HG03139 (cell line): ENCODE measurements at regions not wholly inside any gene's neighbourhood (a gene's known extent, or its start where the extent isn't known, plus 50 kb on each side); places are given as distances from the start of the nearest gene placed in this dataset.

Source experiments
- ATAC-seq: cut with Tn5 transposase; IDR thresholded peaks from one replicate; pipeline ENCODE4 v1.9.1; 2021; ENCODE audit not compliant: unreplicated experiment

DNA sequence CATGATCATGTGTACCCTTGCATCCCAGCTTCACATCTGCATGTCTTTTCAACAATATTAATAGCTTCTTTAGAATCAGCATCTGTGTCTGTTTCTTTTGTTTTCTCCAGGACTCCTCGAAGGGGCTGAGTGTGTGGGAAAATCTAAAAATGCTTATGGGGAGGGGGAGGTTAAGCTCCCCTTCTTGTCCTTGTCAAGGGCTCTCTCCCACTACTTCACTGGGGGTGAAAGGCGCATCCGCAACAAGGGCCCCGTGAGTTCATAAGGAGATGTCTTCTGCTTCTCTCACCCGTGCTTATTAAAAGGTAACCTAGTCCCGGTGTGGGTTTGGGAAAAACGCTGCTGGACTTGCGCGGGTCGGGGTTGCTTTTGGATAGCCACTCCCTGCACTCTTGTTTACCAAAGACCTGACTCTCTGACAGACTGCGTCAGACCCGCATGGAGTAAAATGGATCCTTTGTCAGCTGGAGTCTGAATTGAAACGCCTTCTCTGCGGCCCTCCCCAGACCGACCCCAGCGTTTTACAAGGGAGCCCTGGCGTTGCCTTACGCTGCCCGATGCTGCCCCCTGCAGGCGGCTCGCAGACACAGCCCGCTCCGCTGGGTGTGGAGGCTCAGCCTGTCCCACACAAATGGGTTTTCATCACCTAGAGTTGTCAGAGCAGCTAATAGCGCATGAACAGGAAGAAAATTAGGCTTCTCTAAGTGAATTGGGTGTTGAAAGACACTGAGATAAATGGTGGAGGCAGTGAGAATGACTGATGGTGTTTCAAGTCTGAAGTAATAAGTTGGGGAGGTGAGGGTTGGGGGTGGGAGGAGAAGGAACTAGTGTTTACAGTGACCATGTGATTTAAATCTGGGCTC lies 53.8 kb downstream of the IER5 start:
- ATAC-seq: peak; percentile 84

GRCh38 chr1:181143102-181143859 lies 54.8 kb downstream of the IER5 start:
- no peak for ATAC-seq

GRCh38 chr1:181144238-181144637 lies 55.7 kb downstream of the IER5 start:
- ATAC-seq: no peak

DNA sequence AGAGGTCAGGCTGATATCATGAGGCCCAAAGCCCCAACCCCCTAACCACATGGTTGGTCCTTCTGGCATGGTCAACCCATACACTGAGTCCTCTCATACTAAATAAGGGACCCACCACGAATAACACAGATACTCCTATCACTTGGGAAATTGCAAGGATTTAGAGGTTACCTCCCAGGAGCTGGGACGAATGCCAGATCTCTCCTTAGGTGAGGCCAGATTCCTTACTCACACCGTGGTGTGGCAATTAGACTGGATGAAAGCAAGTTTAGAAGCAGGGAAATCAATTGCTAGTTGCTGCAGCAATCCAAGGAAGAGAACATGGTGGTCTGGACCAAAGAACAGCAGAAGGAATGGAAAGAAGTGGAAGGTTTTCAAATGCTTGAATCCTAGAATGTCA lies 60.1 kb downstream of the IER5 start:
- ATAC-seq: no peak

- ATAC-seq: peak; percentile 66
These were observed 61.0 kb downstream of the IER5 start for GRCh38 chr1:181149326-181150125.

- ATAC-seq: no peak
These were observed 61.8 kb downstream of the IER5 start for GRCh38 chr1:181150273-181150672.

DNA sequence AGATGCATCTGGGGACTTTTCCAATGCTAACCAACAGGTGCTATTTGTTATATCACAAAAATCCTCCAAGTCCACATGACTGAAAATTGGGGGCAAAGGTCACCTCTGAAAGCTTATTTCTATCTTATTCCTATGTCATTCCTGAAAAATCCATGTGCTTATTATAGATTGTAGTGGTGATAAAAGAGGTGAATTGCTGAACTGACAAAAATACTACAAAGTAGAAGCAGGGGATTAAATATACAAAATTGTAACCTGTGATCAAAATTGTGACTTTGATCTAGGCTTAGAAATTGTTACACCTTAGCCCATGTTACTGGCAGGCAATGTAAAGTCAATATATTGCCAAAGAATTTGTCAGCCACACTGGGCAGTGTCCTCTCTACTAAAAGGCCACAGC lies 62.3 kb downstream of the IER5 start:
- ATAC-seq: no peak

DNA sequence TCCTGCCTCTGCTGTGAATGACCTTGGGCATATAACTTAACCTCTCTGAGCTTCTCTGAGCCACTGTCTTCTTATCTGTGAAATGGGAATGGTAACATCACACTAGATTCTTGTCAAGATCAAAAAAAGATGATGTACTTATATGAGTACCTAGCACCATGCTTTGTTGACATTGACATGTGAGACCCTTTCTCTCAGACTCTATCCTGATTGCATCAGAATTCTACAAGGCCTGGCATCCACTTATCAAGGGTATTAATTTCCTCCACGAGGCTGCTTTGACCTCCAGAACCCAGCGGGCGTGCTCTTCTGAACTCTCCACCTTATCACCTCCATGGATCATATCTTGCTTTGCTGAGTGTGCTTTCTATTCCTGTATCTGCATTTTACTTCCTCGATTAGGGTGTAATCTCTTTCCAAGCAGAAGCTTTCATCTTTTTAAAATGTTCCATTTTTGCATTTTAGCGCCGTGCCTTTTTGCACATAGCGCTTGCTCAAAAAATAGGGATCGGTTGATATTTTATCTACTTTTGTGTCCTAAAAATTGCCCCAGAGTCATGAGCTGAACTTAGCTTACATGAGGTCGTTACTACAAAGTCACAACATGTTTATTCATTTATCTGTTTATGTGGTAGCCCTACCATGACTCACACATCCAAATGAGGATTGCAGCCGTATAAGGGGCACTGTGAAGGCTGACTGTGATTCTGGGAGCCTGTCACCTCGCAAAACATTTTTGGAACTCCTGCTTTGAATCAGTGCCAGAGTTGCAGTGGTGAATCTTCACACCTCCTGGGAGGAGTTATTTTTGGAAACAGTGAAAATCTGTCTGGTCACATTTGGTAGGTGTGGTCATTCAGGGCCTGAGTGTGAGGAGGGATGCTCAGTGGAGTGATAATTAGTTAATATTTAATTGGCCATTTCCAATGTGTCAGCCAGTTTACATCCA lies 63.2 kb downstream of the IER5 start:
- no peak for ATAC-seq

DNA sequence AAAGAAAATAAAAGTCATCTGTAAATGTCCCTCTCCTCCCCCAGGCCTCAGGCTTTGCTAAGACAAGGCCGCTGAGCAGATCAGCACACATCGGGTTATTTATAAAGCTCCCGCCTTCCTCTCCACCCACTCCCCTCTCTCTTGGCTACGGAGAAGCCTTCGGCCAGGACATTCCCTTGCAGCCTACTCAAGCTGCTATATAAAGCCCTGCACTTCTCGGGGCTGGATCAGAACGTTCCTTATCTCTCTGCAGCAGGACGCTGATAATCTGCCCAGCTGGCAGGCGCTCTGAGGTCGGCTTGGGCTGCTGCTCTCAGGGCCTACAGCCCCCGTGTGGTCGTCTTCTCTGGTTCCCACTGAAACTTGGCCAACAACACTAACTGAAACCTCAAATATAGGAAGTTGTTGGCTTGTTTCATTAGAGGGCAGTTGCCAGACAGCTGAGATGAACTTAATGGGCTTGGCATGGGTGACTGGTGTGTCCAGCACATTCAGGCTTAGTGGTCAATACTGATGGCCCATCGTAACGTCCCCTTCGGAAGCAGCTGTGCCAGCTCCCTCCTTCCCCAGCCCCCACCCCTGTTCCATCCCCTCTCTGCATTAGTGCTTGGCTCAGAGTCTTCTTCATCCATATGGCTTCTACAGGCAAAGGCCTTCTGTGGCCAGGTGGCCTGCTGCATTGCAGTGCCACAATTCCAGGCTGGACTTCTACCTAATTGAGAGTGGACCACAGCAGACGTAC lies 64.6 kb downstream of the IER5 start:
- peak; percentile 60 for ATAC-seq

DNA sequence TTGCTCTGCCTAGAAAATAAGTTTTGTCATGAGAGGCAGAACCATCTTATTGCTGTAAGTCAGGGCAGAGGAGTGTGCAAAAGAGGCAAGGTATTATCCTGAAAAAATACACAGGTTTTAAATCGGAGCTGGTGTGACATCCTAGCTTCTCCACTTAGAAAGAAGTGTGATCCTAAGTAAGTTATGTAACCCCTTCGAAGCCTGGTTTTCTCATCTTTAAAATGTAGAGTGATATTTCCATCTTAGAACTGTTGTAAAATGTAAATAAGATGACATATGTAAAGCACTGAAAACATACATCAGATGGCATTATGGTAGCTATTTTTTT lies 65.1 kb downstream of the IER5 start:
- ATAC-seq: no peak

DNA sequence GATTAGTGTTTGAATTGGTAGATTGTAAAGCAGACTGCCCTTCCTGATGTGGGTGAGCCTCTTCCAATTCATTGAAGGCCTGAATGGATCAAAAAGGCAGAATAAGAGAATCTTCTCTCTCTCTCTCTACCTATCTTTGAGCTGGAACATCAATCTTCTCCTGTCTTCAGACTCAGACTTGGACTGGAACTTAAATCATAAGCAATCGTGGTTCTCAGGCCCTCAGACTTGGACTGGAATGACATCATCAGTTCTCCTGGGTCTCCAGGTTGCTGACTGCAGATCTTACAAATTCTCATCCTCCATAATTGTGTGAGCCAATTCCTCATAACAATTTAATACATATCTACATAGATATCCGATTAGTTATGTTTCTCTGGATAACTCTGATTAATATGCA lies 66.8 kb downstream of the IER5 start:
- ATAC-seq: no peak

GRCh38 chr1:181159451-181160140 lies 71.1 kb downstream of the IER5 start:
- ATAC-seq: no peak

DNA sequence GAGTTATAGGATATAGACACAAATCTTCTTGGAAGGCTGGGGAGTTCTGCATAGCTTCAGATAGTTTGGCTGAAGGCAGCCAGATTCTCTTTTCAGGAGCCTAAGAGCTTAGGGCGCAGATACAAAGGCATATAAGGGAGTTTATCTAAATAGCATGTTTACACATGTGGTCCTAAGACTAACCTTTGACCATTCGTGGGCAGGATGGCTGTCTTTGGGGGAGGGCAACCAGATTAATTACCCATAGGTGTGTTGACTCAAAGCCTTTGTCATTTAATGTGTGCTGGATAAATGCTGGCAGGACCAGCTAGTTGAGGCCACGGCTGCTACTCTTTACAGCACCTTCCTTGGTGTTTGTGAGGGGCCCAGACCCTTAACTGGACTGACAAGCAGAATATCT lies 71.8 kb downstream of the IER5 start:
- ATAC-seq: no peak

DNA sequence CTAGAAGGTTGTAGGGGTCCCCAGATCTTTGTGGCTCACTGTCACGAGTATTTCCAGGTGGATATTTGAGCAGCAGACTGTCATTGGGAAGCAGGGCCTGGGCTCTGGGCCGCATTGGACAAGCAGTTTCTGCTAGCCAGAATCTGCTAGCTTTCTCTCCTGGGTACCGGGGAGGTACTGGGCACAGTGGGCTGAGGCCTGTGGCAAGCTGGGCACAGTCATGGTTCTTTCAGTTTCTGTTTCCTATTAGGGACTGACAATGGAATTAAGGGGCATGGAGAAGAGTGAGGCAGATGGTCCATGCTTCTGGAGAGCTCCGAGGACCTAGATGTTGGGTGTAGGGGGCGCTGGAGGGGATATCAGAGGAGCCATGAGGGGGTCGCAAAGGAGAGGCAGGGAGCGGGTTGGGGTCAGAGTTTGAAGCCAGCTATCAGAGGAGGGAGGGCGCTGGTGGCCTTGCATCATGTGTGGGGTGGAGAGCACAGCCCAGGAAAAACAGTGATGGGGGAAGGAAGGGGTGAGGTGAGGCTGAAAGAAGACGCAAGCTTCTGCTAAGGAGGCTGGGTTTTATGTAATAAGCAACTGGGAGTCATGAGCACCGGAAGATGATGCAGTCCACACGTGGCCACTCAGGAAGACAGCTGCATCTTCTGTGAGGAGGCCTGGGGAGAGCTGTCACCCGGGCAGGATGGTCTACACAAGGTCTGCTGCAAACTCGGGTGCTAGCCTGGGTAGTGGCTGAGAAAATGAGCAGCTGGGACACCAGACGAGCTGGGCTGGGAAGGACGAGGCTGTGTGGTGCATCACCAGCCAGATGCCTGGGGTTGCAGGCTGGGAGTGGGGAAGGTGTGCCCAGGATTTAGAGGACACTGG lies 72.7 kb downstream of the IER5 start:
- no peak for ATAC-seq

DNA sequence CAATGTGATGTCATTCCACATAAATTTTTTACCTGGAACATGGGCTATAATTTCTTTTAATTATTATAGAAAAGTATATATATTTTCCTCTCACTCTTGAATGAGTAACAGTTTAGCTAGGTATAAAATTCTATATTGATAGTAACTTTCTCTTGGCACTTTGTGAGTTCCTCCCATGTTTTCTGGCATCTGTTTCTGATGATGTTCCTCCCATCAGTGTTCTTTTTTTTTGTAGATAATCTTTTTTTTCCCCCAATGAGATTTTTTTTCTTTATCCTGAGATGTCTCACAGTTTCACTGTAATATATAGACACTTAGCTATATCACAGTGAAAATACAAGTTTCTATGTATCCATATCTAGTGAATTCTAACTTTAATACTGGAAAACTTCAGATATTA lies 75.2 kb downstream of the IER5 start:
- ATAC-seq: no peak

DNA sequence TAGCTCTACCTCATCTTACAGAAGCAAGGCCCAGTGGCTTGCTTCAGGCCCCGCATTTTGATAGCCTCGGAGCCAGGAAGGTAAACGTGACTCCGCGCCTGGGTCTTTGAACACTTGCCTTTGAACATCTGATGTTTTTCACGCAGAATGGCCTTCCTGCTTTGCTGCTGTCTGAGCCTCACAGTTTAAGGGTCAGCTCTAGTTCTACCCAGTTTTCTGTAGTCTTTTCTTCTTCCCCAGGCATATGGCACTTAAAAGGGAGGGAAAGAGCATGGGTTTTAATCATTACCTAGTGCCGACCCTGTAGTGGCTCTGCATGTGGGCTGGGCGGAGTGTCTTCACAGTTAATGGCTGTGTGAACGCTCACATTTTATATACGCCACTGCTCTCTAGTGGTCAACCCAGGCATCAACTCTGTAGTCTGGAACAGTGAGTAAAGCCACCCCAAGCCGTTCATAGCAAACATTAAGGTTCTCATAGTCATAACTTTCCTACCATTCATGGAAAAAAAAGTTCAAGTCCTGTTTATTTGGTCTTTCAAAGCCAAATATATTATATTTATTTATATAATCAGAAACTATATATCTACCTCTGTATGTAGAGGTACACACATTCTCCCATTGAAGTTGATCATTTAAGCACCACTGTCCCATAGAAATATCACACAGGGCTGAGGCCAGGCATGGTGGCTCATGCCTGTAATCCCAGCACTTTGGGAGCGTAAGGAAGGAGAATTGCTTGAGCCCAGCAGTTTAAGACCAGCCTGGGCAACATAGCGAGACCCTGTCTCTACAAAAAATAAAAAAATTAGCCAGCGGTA lies 78.1 kb downstream of the IER5 start:
- peak; percentile 93 for ATAC-seq

DNA sequence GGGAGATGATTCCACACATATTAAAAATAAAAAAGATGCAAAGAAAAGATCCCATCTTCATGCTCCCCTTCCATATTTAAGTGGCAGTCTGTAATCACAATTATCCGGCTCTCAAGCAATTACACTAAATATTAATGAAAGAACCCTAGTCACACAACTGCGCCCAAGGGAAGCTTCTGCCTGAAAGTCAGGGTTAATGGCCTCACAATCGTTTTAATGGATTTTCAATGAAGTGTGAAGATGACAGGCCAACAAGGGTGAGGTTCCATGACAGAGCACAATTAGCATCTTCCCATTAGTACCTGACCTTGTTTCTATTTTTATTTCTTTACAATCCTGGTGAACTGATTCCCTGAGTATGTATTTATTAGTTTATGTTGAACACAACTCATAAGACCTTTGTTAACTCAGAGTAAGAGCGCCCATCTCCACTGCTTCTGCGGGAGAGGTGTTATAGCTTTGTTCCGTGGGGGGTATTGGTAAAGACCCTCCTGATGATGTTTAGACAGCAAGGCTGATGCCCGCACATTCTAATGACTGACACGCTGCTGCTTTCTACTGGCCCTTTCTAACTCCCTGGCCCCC lies 80.9 kb downstream of the IER5 start:
- ATAC-seq: no peak
